HFFc6 (cell line): ENCODE measurements at regions not wholly inside any gene's neighbourhood (a gene's known extent, or its start where the extent isn't known, plus 50 kb on each side); places are given as distances from the start of the nearest gene placed in this dataset.

ENCODE experiments used
- DNase-seq: peaks from one replicate; pipeline ENCODE4 v3.0.0-alpha.2; 2018
- H3K27ac Mint-ChIP-seq: 2 replicates; pipeline ENCODE4 v1.8.0; 2020; ENCODE audit warnings: mild to moderate bottlenecking, mixed read lengths
- H3K27me3 Mint-ChIP-seq: 2 replicates; pipeline ENCODE4 v1.8.0; 2021; ENCODE audit warnings: mild to moderate bottlenecking, moderate library complexity, mixed read lengths; ENCODE audit not compliant: insufficient read depth
- H3K36me3 Mint-ChIP-seq: 2 replicates; pipeline ENCODE4 v1.8.0; 2021; ENCODE audit warnings: low read depth, mixed read lengths
- H3K4me1 Mint-ChIP-seq: 2 replicates; pipeline ENCODE4 v1.8.0; 2020; ENCODE audit warnings: low read depth, mixed read lengths
- H3K4me3 Mint-ChIP-seq: 2 replicates; pipeline ENCODE4 v1.8.0; 2020; ENCODE audit warnings: mild to moderate bottlenecking, moderate library complexity, mixed read lengths
- H3K9me3 Mint-ChIP-seq: 2 replicates; pipeline ENCODE4 v1.8.0; 2020; ENCODE audit warnings: mild to moderate bottlenecking, mixed read lengths
- TF ChIP-seq, protein P1 (sequence below): fragments of 200-600 bp; sonication (generic); IDR thresholded peaks from 2 replicates; pipeline ENCODE4 v1.5.0; 2021; ENCODE audit warnings: antibody characterized with exemption, mild to moderate bottlenecking

DNA sequence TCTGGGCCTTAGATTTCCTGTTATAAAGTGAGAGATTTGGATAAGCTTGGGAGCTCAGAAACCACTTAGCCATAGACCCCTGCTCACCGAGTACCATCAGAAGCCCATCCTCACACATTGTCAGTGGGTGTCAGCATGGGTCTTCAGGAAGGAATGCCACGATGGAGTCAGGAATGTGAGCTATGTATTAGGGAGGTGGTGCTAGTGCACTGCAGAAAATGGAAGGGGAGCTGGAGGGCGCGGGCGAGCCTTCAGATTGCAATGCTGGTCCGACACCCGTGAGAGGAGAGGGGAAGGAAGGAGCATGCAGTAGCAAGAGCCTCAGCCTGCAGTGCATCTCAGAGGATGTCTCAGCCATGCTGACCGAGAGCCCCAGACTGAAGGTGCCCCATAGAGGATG is 294.5 kb downstream of the FOXL1 start:
- Mint-ChIP-seq H3K9me3 (peaks cover 39% of the 10 kb centered on the region), H3K4me3 (no peak overlapping the region; the same call in 1 of the 2 replicates), H3K36me3 (peaks cover 22% of the 10 kb centered on the region), H3K27ac (no peak overlapping the region), H3K4me1 (peaks cover 6% of the 10 kb centered on the region; the same call in 1 of the 2 replicates), H3K27me3 (peaks cover 58% of the 10 kb centered on the region)
- TF ChIP-seq, protein P1, sequence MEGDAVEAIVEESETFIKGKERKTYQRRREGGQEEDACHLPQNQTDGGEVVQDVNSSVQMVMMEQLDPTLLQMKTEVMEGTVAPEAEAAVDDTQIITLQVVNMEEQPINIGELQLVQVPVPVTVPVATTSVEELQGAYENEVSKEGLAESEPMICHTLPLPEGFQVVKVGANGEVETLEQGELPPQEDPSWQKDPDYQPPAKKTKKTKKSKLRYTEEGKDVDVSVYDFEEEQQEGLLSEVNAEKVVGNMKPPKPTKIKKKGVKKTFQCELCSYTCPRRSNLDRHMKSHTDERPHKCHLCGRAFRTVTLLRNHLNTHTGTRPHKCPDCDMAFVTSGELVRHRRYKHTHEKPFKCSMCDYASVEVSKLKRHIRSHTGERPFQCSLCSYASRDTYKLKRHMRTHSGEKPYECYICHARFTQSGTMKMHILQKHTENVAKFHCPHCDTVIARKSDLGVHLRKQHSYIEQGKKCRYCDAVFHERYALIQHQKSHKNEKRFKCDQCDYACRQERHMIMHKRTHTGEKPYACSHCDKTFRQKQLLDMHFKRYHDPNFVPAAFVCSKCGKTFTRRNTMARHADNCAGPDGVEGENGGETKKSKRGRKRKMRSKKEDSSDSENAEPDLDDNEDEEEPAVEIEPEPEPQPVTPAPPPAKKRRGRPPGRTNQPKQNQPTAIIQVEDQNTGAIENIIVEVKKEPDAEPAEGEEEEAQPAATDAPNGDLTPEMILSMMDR: no peak
- no peak for DNase-seq

DNA sequence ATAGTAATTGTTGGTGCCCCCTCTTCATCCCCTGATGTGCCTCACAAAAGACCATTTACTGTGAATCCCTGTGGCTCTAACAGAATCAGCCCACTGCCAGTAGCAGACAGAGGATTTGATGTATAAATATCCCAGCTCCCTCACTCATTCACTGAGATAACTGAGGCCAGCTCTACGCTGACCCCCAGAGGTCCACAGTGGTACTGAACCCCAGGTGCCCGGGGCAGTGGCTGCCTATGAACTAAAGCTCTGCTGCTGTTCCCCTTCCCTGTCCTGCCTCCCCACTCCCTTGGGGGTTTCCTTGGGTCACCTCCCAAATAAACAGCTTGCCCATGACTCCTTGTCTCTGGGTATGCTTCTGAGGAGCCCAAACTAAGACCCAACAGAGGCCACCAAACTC is 295.8 kb downstream of the FOXL1 start:
- Mint-ChIP-seq H3K4me3 (no peak overlapping the region), H3K27ac (no peak overlapping the region), H3K4me1 (no peaks in the 10 kb centered on the region), H3K36me3 (peaks cover 22% of the 10 kb centered on the region), H3K9me3 (peaks cover 34% of the 10 kb centered on the region), H3K27me3 (peaks cover 55% of the 10 kb centered on the region)
- DNase-seq: peak; percentile 8
- TF ChIP-seq, protein P1: peak; percentile 81

DNA sequence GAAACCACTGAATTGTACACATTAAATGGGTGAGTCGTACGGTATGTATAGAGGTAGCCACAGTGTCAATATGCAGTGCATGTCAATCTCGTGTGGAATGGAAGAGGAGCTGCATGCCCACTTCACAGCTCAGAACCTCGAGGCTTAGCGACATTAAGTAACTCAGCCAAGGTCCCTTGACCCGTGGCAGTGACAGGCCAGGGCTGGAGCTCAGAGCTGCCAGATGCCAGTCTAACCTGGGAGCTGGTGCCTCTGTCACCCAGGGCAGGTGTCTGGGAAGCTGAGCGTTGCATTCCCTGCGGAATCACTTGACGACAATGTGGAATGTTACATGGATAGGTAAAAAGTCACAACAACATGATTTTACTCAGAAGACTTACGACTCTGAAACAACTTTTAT is 298.1 kb downstream of the FOXL1 start:
- H3K36me3 Mint-ChIP-seq: peaks cover 20% of the 10 kb centered on the region
- H3K4me1 Mint-ChIP-seq: peaks cover 10% of the 10 kb centered on the region
- no peak overlapping the region for H3K4me3 Mint-ChIP-seq
- H3K9me3 Mint-ChIP-seq: peaks cover 21% of the 10 kb centered on the region
- H3K27ac Mint-ChIP-seq: no peak overlapping the region
- no peak for DNase-seq
- H3K27me3 Mint-ChIP-seq: peaks cover 64% of the 10 kb centered on the region
- TF ChIP-seq, protein P1: no peak

DNA sequence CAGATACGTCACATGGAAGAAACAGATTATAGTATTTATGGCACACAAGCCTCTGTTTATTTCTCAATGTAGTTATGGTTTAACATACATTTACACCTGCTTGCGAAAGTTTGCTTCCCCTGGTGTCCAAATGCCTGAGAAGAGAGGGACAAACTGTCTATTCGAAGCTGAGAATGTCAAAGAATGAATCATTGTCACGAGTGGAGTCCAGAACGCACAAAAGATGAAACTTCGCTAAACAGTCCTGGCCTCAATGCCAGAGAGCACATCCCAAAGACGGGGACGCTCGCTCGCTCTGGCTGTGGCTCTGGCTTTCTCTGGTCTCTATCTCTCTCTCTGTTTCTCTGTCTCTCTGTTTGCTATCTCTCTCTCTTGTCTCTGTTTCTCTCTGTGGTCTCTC is 298.8 kb downstream of the FOXL1 start:
- Mint-ChIP-seq H3K36me3 (peaks cover 18% of the 10 kb centered on the region), H3K27ac (no peak overlapping the region), H3K27me3 (peaks cover 68% of the 10 kb centered on the region), H3K4me1 (peaks cover 16% of the 10 kb centered on the region), H3K9me3 (peaks cover 19% of the 10 kb centered on the region; the same call in 1 of the 2 replicates), H3K4me3 (no peak overlapping the region)
- DNase-seq: no peak
- TF ChIP-seq, protein P1: no peak

DNA sequence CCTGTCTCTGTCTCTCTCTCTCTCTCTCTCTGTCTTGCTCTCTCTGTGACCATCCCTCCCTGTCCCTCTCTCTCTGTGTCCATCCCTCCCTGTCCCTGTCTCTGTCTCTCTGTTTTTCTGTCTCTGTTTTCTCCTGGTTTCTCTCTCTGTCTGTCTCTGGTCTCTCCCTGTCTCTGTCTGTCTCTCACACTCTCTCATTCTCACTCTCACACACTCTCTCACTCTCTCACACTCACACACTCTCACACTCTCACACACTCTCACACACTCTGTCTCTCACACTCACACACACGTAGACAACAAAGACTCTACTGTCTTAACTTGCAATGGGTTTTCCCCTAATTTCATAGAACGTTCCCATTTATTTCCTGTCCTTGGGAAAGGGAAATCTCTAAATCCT is 299.5 kb downstream of the FOXL1 start:
- Mint-ChIP-seq H3K9me3 (peaks cover 11% of the 10 kb centered on the region; the same call in 1 of the 2 replicates), H3K4me1 (peaks cover 23% of the 10 kb centered on the region), H3K27ac (no peak overlapping the region), H3K36me3 (peaks cover 12% of the 10 kb centered on the region), H3K27me3 (peaks cover 67% of the 10 kb centered on the region), H3K4me3 (no peak overlapping the region)
- TF ChIP-seq, protein P1: no peak
- no peak for DNase-seq
